PC-3 (cell line): ENCODE measurements at regions not wholly inside any gene's neighbourhood (a gene's known extent, or its start where the extent isn't known, plus 50 kb on each side); places are given as distances from the start of the nearest gene placed in this dataset.

Experiments used
- ATAC-seq: fragments of 200-7000 bp; cut with Tn5 transposase; 2 replicates; pipeline ENCODE4 v1.9.1; 2020; ENCODE audit warnings: mild to moderate bottlenecking, moderate library complexity
- BruUV-seq: library from RNA; stranded (reverse); fragments of 400-500 nt; replicated peaks from 2 replicates; lab custom pipeline; 2021; lab: Mats Ljungman, UMichigan
- CTCF ChIA-PET: fragments of 300-600 bp; sonication (Branson Sonifier 250); formaldehyde crosslinking; loops from one replicate; lab custom pipeline; 2022; ENCODE audit warnings: antibody characterized with exemption; lab: Charles Lee
- POLR2A ChIA-PET: fragments of 300-600 bp; sonication (Branson Sonifier 250); formaldehyde crosslinking; loops from one replicate; lab custom pipeline; 2022; ENCODE audit warnings: antibody characterized with exemption; ENCODE audit not compliant: unreplicated experiment; lab: Charles Lee
- DNase-seq: peaks from one replicate; pipeline ENCODE4 v3.0.0-alpha.2; 2015
- H2AFZ ChIP-seq: fragments of 300-600 bp; sonication (generic); 2 replicates; pipeline ENCODE4 v1.6.0; 2016; ENCODE audit warnings: antibody characterized with exemption, low read length
- H3F3A ChIP-seq: fragments of 300-600 bp; sonication (generic); one replicate; pipeline ENCODE4 v1.6.0; 2017; ENCODE audit warnings: antibody characterized with exemption, low read length, control low read depth, mild to moderate bottlenecking; ENCODE audit not compliant: unreplicated experiment
- H3K27ac ChIP-seq: fragments of 300-600 bp; sonication (generic); 2 replicates; pipeline ENCODE4 v1.5.1; 2016; ENCODE audit warnings: mild to moderate bottlenecking, low read length
- H3K27me3 ChIP-seq: fragments of 300-600 bp; sonication (generic); 2 replicates; pipeline ENCODE4 v1.6.1; 2016; ENCODE audit warnings: low read length, mixed read lengths
- H3K36me3 ChIP-seq: fragments of 300-600 bp; sonication (generic); 2 replicates; pipeline ENCODE4 v1.6.1; 2016; ENCODE audit warnings: low read depth, mixed run types, low read length, mixed read lengths
- H3K4me1 ChIP-seq: fragments of 300-600 bp; sonication (generic); 2 replicates; pipeline ENCODE4 v1.5.1; 2016; ENCODE audit warnings: low read length; ENCODE audit not compliant: insufficient read depth
- H3K4me2 ChIP-seq: fragments of 300-600 bp; sonication (generic); 2 replicates; pipeline ENCODE4 v1.6.0; 2016; ENCODE audit warnings: low read length
- H3K4me3 ChIP-seq: fragments of 300-600 bp; sonication (generic); 2 replicates; pipeline ENCODE4 v1.5.1; 2016; ENCODE audit warnings: mild to moderate bottlenecking, low read length, mixed read lengths
- H3K79me2 ChIP-seq: fragments of 300-600 bp; sonication (generic); 2 replicates; pipeline ENCODE4 v1.6.1; 2017; ENCODE audit warnings: low read length, mixed read lengths
- H3K9ac ChIP-seq: fragments of 300-600 bp; sonication (generic); 2 replicates; pipeline ENCODE4 v1.6.0; 2016; ENCODE audit warnings: mild to moderate bottlenecking, low read length
- H3K9me2 ChIP-seq: fragments of 300-600 bp; sonication (generic); replicated peaks from 2 replicates; pipeline ENCODE4 v1.6.1; 2016; ENCODE audit warnings: mixed run types, low read length, mixed read lengths
- H3K9me3 ChIP-seq: fragments of 300-600 bp; sonication (generic); 2 replicates; pipeline ENCODE4 v1.6.1; 2016; ENCODE audit warnings: low read length, mixed read lengths
- H4K20me1 ChIP-seq: fragments of 300-600 bp; sonication (generic); 2 replicates; pipeline ENCODE4 v1.6.1; 2016; ENCODE audit warnings: low read length, mixed read lengths
- EZH2 ChIP-seq: fragments of 300-600 bp; sonication (generic); IDR thresholded peaks from one replicate; pipeline ENCODE4 v1.6.1; 2017; ENCODE audit warnings: antibody characterized with exemption, mild to moderate bottlenecking, low read length; ENCODE audit not compliant: unreplicated experiment
- EZH2phosphoT487 ChIP-seq: fragments of 300-600 bp; sonication (generic); IDR thresholded peaks from 2 replicates; pipeline ENCODE4 v1.6.1; 2018; ENCODE audit warnings: mild to moderate bottlenecking, antibody characterized with exemption, low read length, borderline replicate concordance
- intact Hi-C: fragments of 100-400 bp; cut with micrococcal nuclease; formaldehyde crosslinking; loops from 2 replicates; pipeline ENCODE4 v1.9.0; 2023
- TF ChIP-seq, protein P1 (sequence below): fragments of 300-600 bp; sonication (generic); conservative IDR thresholded peaks from 2 replicates; pipeline ENCODE4 v1.5.1; 2017; ENCODE audit warnings: antibody characterized with exemption, low read depth, mild to moderate bottlenecking, low read length

DNA sequence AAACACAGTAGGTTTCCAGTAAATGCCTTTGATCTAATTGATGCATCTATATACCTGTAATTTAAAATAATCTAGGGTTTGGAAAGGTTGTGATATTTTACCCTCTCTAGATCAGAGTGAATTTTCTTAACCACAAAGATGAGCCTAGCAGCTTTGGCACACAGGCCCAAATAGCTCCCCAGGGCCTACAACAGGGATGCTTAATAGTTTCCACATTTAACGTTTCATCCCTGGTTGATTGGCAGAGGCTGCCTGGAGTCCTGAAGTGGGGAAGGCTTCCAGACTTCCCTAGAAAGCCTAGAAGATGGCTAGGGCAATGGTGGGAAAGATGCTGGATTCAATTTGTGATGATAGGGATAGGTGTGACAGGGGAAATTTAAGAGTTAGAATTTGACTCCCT, 206.6 kb downstream of the NSG2 start:
- Histone ChIP-seq H3K27me3 (peaks cover 48% of the 10 kb centered on the region), H3K4me2 (no peak overlapping the region), H3K9me2 (no peaks in the 10 kb centered on the region), H3K27ac (no peak overlapping the region), H3K9ac (no peak overlapping the region), H3K79me2 (no peaks in the 10 kb centered on the region), H3K4me1 (no peaks in the 10 kb centered on the region), H4K20me1 (no peaks in the 10 kb centered on the region), H2AFZ (no peak overlapping the region), H3K4me3 (no peak overlapping the region), H3K36me3 (no peaks in the 10 kb centered on the region), H3K9me3 (0 out of 2 replicates have a peak, but pooled peaks cover 7% of the 10 kb centered on the region), H3F3A (no peaks in the 10 kb centered on the region)
- ChIA-PET POLR2A (no interaction called here), CTCF (no interaction called here)
- BruUV-seq = no TSS peak
- intact Hi-C loops = no loop called here
- DNase-seq (no peak), ATAC-seq (no peak)
- no peak for TF ChIP-seq EZH2
- no peak for TF ChIP-seq EZH2phosphoT487
- TF ChIP-seq, protein P1, sequence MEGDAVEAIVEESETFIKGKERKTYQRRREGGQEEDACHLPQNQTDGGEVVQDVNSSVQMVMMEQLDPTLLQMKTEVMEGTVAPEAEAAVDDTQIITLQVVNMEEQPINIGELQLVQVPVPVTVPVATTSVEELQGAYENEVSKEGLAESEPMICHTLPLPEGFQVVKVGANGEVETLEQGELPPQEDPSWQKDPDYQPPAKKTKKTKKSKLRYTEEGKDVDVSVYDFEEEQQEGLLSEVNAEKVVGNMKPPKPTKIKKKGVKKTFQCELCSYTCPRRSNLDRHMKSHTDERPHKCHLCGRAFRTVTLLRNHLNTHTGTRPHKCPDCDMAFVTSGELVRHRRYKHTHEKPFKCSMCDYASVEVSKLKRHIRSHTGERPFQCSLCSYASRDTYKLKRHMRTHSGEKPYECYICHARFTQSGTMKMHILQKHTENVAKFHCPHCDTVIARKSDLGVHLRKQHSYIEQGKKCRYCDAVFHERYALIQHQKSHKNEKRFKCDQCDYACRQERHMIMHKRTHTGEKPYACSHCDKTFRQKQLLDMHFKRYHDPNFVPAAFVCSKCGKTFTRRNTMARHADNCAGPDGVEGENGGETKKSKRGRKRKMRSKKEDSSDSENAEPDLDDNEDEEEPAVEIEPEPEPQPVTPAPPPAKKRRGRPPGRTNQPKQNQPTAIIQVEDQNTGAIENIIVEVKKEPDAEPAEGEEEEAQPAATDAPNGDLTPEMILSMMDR = no peak

DNA sequence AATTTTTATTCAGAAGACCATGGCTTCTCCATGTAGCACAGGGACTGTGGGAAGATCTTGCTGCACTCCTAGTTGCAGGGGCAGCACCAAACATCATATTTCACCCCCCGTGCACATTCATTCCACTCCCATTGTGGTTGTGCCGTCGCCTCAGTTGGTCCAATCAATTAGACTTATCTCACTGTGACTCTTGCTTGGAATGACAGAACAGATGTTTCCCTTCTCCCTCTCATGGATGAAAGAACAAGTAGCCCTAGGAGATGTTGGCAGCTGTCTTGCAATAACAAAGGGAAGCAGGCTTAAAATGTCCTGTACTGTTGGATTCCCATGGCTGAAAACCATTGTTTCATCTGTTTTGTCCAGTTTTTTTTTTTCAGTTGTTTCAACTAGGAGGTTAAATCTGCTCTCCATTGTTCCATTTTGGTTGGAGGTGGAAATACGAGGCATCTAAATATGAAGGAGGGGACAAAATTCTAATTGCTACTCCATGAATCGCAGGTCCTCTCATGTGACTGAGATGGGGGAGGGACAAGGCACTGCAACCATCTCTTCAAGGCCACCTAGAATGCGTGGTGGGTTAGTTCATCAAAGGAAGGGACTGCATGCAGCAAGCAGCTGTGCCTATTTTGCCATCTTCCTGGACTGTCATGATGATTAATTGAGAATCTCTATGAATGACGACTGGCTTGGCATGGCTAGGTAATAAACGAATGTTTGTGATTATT, 214.4 kb downstream of the NSG2 start:
- DNase-seq (no peak), ATAC-seq (no peak)
- POLR2A ChIA-PET = no interaction called here
- Histone ChIP-seq H4K20me1 (no peaks in the 10 kb centered on the region), H3K27me3 (peaks cover 20% of the 10 kb centered on the region; the same call in 1 of the 2 replicates), H2AFZ (no peak overlapping the region), H3K36me3 (no peaks in the 10 kb centered on the region), H3K79me2 (no peaks in the 10 kb centered on the region), H3K4me3 (no peak overlapping the region), H3K9ac (no peak overlapping the region), H3K4me1 (no peaks in the 10 kb centered on the region), H3K9me2 (no peaks in the 10 kb centered on the region), H3K9me3 (peaks cover 17% of the 10 kb centered on the region; the same call in 1 of the 2 replicates), H3F3A (no peaks in the 10 kb centered on the region), H3K4me2 (no peak overlapping the region), H3K27ac (no peak overlapping the region)
- intact Hi-C loops = no loop called here
- TF ChIP-seq EZH2phosphoT487 = no peak
- no peak for TF ChIP-seq EZH2
- TF ChIP-seq, protein P1 = no peak
- CTCF ChIA-PET = no interaction called here
- no TSS peak for BruUV-seq

DNA sequence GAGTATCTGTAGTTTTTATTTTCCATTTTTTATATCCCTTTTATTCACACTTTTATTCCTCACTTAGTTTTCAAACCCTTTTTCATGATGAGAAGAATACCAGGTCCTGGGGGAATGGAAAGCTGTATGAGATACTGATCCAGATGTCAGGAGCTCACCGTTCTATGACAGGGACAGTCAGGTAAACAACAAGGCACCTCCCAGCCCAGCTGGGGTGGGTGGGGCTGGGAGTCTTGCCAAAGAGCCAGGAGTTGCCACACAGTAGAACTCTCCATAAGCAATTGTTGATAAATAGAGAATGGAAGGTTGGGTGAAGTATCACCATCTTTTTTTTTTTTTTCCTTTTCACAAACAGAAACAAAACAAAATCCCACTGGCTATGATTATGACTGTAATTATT, 225.8 kb downstream of the NSG2 start:
- Histone ChIP-seq H4K20me1 (no peaks in the 10 kb centered on the region), H3K9me2 (no peaks in the 10 kb centered on the region), H3K36me3 (no peaks in the 10 kb centered on the region), H3K27ac (no peak overlapping the region), H3K4me3 (no peak overlapping the region), H3K27me3 (peaks cover 38% of the 10 kb centered on the region), H3K4me1 (no peaks in the 10 kb centered on the region), H3K79me2 (no peaks in the 10 kb centered on the region), H2AFZ (no peak overlapping the region), H3K9me3 (no peaks in the 10 kb centered on the region), H3F3A (no peaks in the 10 kb centered on the region), H3K4me2 (no peak overlapping the region), H3K9ac (no peak overlapping the region)
- BruUV-seq = no TSS peak
- DNase-seq (no peak), ATAC-seq (no peak)
- intact Hi-C loops = no loop called here
- TF ChIP-seq EZH2 (no peak), EZH2phosphoT487 (no peak)
- TF ChIP-seq, protein P1 = no peak
- CTCF ChIA-PET = no interaction called here
- POLR2A ChIA-PET = no interaction called here
